MCF 10A (cell line): ENCODE measurements at regions not wholly inside any gene's neighbourhood (a gene's known extent, or its start where the extent isn't known, plus 50 kb on each side); places are given as distances from the start of the nearest gene placed in this dataset.

ENCODE experiments used
- BruUV-seq: library from RNA; stranded (reverse); fragments of 400-500 nt; replicated peaks from 2 replicates; lab custom pipeline; 2021; lab: Mats Ljungman, UMichigan
- CTCF ChIA-PET: fragments of 300-600 bp; sonication (Branson Sonifier 250); formaldehyde crosslinking; extraction: SDS; loops from one replicate; lab custom pipeline; 2021; ENCODE audit warnings: antibody characterized with exemption, inconsistent platforms; lab: Yijun Ruan, JAX
- POLR2A ChIA-PET: fragments of 300-600, 350-650 bp; sonication (Branson Sonifier 250); formaldehyde crosslinking; extraction: SDS; loops from one replicate; lab custom pipeline; 2020; ENCODE audit warnings: antibody characterized with exemption, inconsistent platforms; lab: Yijun Ruan, JAX
- DNase-seq: peaks from one replicate; pipeline ENCODE4 v3.0.0-alpha.2; 2018; ENCODE audit not compliant: unreplicated experiment
- H3K27ac Mint-ChIP-seq: one replicate; pipeline ENCODE4 v1.8.0; 2022; ENCODE audit warnings: mild to moderate bottlenecking, low read depth, mixed read lengths; ENCODE audit not compliant: unreplicated experiment
- H3K27me3 Mint-ChIP-seq: one replicate; pipeline ENCODE4 v1.8.0; 2022; ENCODE audit warnings: mixed read lengths; ENCODE audit not compliant: insufficient read depth, unreplicated experiment
- H3K36me3 Mint-ChIP-seq: one replicate; pipeline ENCODE4 v1.8.0; 2022; ENCODE audit warnings: mild to moderate bottlenecking, moderate library complexity, mixed read lengths; ENCODE audit not compliant: insufficient read depth, unreplicated experiment
- H3K4me1 Mint-ChIP-seq: one replicate; pipeline ENCODE4 v1.8.0; 2022; ENCODE audit warnings: mixed read lengths; ENCODE audit not compliant: insufficient read depth, unreplicated experiment
- H3K4me3 Mint-ChIP-seq: one replicate; pipeline ENCODE4 v1.8.0; 2022; ENCODE audit warnings: mild to moderate bottlenecking, moderate library complexity, mixed read lengths; ENCODE audit not compliant: unreplicated experiment
- H3K9me3 Mint-ChIP-seq: one replicate; pipeline ENCODE4 v1.8.0; 2022; ENCODE audit warnings: mixed read lengths; ENCODE audit not compliant: unreplicated experiment
- intact Hi-C: fragments of 100-400 bp; cut with micrococcal nuclease; formaldehyde crosslinking; loops from 2 replicates; pipeline ENCODE4 v1.14.1; 2022
- TF ChIP-seq, protein P1 (sequence below): fragments of 200-600 bp; IDR thresholded peaks from one replicate; pipeline ENCODE4 v1.8.0; 2022; ENCODE audit warnings: antibody characterized with exemption, mild to moderate bottlenecking; ENCODE audit not compliant: unreplicated experiment

DNA sequence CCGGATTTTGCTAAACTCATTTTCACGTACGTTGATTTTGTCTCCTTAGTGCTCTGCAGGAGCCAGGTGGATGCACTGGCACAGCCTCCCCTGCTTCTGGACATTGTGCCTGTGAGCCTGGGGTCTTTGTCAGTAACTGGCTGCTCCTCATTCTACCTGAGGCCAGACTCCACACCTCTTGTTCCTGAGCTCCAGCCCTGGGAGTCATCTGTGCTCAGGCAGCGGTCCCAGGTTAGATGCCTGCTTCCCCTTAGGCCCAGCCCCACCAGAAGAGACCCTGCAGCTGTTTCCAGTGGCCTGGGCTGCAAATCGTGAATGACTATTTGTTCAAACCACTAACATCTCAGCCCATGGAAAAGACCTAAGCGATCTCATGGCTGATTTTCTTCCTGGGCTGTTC is 129.1 kb downstream of the ERMARD start:
- Mint-ChIP-seq H3K4me1 (no peaks in the 10 kb centered on the region), H3K4me3 (no peak overlapping the region), H3K27me3 (peaks cover 99% of the 10 kb centered on the region), H3K27ac (no peak overlapping the region), H3K9me3 (no peaks in the 10 kb centered on the region), H3K36me3 (no peaks in the 10 kb centered on the region)
- TF ChIP-seq, protein P1, sequence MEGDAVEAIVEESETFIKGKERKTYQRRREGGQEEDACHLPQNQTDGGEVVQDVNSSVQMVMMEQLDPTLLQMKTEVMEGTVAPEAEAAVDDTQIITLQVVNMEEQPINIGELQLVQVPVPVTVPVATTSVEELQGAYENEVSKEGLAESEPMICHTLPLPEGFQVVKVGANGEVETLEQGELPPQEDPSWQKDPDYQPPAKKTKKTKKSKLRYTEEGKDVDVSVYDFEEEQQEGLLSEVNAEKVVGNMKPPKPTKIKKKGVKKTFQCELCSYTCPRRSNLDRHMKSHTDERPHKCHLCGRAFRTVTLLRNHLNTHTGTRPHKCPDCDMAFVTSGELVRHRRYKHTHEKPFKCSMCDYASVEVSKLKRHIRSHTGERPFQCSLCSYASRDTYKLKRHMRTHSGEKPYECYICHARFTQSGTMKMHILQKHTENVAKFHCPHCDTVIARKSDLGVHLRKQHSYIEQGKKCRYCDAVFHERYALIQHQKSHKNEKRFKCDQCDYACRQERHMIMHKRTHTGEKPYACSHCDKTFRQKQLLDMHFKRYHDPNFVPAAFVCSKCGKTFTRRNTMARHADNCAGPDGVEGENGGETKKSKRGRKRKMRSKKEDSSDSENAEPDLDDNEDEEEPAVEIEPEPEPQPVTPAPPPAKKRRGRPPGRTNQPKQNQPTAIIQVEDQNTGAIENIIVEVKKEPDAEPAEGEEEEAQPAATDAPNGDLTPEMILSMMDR: no peak
- ChIA-PET POLR2A (no interaction called here), CTCF (interaction anchor here (0.6 kb wide), 1 partner anchor 1630 kb away, joined by 3 read pairs; no protein-coding TSS in a partner anchor)
- no peak for DNase-seq
- intact Hi-C loops: no loop called here
- BruUV-seq: no TSS peak

DNA sequence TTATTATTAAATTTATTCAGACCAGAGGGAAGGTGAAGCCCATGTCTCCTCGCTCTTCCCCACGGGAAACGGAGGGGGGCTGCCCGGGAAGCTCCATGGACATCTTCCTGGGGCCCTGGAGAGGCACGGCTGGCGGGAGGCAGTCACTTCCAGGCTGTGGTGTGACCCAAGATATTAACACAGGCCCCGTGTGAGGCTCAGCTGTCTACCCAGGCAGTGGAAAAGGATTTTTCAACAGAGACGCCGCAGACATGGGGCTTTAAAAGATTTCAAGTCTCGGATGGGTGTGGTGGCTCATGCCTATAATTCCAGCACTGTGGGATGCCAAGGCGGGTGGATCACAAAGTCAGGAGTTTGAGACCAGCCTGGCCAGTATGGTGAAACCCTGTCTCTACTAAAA is 117.9 kb downstream of the ERMARD start:
- ChIA-PET CTCF (interaction anchor here (0.7 kb wide), 1 partner anchor 758 kb away, joined by 3 read pairs; no protein-coding TSS in a partner anchor), POLR2A (no interaction called here)
- intact Hi-C loops: no loop called here
- H3K4me3 Mint-ChIP-seq: no peak overlapping the region
- no peaks in the 10 kb centered on the region for H3K9me3 Mint-ChIP-seq
- no peak for DNase-seq
- H3K4me1 Mint-ChIP-seq: no peaks in the 10 kb centered on the region
- peaks cover 22% of the 10 kb centered on the region for H3K27me3 Mint-ChIP-seq
- H3K36me3 Mint-ChIP-seq: no peaks in the 10 kb centered on the region
- BruUV-seq: no TSS peak
- TF ChIP-seq, protein P1: no peak
- no peak overlapping the region for H3K27ac Mint-ChIP-seq

DNA sequence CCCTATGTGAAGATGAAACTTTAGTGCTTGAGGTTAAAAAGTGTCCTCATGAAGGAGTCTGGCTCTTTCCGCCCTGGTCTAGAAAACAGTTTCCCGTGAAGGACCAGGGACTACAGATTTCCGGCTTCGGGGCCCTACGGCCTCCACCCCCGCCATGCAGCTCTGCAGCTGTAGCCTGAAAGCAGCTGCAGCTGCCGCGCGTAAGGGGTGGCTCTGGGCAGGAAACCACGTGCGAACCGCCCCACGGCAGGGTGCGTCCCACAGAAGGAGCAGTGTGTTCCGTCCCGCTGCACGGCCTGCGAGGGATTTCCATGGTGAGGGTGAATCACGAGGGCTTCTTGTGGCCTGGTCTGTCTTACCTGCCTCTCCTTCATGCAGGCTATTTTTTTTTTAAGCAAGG is 117.0 kb downstream of the ERMARD start:
- no peak for DNase-seq

DNA sequence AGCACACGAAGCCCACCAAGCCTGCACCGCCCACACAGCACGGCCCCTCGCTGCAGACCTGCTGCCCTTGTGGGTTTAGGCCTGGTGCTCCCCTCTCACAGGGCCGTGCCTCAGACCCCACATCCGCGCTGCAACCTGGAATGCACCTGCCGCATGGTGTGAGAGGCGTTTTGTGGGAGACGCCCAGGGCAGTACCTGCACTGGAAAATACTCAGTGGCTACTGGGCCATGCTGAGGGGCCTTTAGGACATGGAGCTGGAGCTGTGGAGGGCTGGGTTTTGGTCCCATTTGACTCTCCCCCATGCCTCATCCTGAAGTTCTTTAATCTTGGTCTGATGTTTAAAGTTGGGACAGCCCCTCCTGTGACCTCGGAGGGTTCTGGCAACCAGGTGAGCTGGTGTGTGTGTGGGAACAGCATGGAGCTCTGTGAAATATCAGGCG is 116.3 kb downstream of the ERMARD start:
- CTCF ChIA-PET: no interaction called here
- H3K9me3 Mint-ChIP-seq: peaks cover 5% of the 10 kb centered on the region
- no TSS peak for BruUV-seq

More for the DNA sequence above, 117.0 kb downstream of the ERMARD start:
- TF ChIP-seq, protein P1: no peak
- ChIA-PET POLR2A (no interaction called here), CTCF (no interaction called here)
- no peaks in the 10 kb centered on the region for H3K36me3 Mint-ChIP-seq
- H3K4me1 Mint-ChIP-seq: no peaks in the 10 kb centered on the region
- H3K9me3 Mint-ChIP-seq: peaks cover 4% of the 10 kb centered on the region
- BruUV-seq: no TSS peak
- H3K4me3 Mint-ChIP-seq: no peak overlapping the region
- intact Hi-C loops: no loop called here
- peaks cover 21% of the 10 kb centered on the region for H3K27me3 Mint-ChIP-seq
- no peak overlapping the region for H3K27ac Mint-ChIP-seq

More for the DNA sequence above, 116.3 kb downstream of the ERMARD start:
- TF ChIP-seq, protein P1: no peak
- POLR2A ChIA-PET: no interaction called here
- Mint-ChIP-seq H3K27me3 (peaks cover 18% of the 10 kb centered on the region), H3K4me3 (no peak overlapping the region), H3K4me1 (no peaks in the 10 kb centered on the region), H3K27ac (no peak overlapping the region), H3K36me3 (no peaks in the 10 kb centered on the region)
- no peak for DNase-seq
- intact Hi-C loops: no loop called here
